Endothelial cell of umbilical vein (primary cell): ENCODE measurements at regions not wholly inside any gene's neighbourhood (a gene's known extent, or its start where the extent isn't known, plus 50 kb on each side); places are given as distances from the start of the nearest gene placed in this dataset.

Source experiments
- BruUV-seq: library from RNA; stranded (reverse); fragments of 400-500 nt; replicated peaks from 2 replicates; lab custom pipeline; 2021; lab: Mats Ljungman, UMichigan
- CTCF ChIA-PET: fragments of 300-600, 350-600 bp; sonication (Branson Sonifier 250); formaldehyde crosslinking; loops from one replicate; lab custom pipeline; 2021; ENCODE audit warnings: antibody characterized with exemption, inconsistent platforms; lab: Charles Lee
- POLR2A ChIA-PET: fragments of 300-600, 350-600 bp; sonication (Branson Sonifier 250); formaldehyde crosslinking; loops from one replicate; lab custom pipeline; 2021; ENCODE audit warnings: antibody characterized with exemption, inconsistent platforms; lab: Charles Lee
- DNase-seq: peaks from one replicate; pipeline ENCODE4 v3.0.0-alpha.2; 2011; ENCODE audit warnings: low read depth, low spot score
- FAIRE-seq: peaks from 2 replicates; lab custom pipeline; 2011; peaks lifted over from hg19 to GRCh38; lab: Jason Lieb, UNC
- H2AFZ ChIP-seq: 2 replicates; pipeline ENCODE4 v1.6.0; 2012; ENCODE audit warnings: low read depth, low read length, control low read depth, inconsistent platforms
- H3K27ac ChIP-seq: 2 replicates; pipeline ENCODE4 v1.5.1; 2011; ENCODE audit warnings: low read depth, mild to moderate bottlenecking, control low read depth, low read length, moderate library complexity; ENCODE audit not compliant: insufficient read depth
- H3K27me3 ChIP-seq, 2 experiments: 2 replicates each; pipeline versions ENCODE4 v1.6.0 to v1.6.1; 2011; ENCODE audit warnings: low read length in 2 of 2, mixed read lengths in 1 of 2; ENCODE audit not compliant: control insufficient read depth in 2 of 2, insufficient read depth in 2 of 2
- H3K36me3 ChIP-seq, 2 experiments: 2 replicates in 1 of 2; 3 replicates in 1 of 2; pipeline ENCODE4 v1.5.1; 2011; ENCODE audit warnings: low read length in 2 of 2, mild to moderate bottlenecking in 1 of 2, moderate library complexity in 1 of 2; ENCODE audit not compliant: control insufficient read depth in 2 of 2, insufficient read depth in 2 of 2; ENCODE audit errors: extremely low read depth in 1 of 2
- H3K4me1 ChIP-seq: 3 replicates; pipeline ENCODE4 v1.5.1; 2011; ENCODE audit warnings: mild to moderate bottlenecking, low read length; ENCODE audit not compliant: control insufficient read depth, insufficient read depth; ENCODE audit errors: extremely low read depth
- H3K4me2 ChIP-seq: 2 replicates; pipeline ENCODE4 v1.6.1; 2011; ENCODE audit warnings: low read length, control low read depth, mixed read lengths; ENCODE audit not compliant: insufficient read depth
- H3K4me3 ChIP-seq, 3 experiments: fragments of 200-600 bp in 1 of 3; sonication (generic), shearing (Covaris generic) in 1 of 3; replicated peaks in 1 of 3; 2 replicates each; pipeline ENCODE4 v1.5.1; 2011 to 2016; ENCODE audit warnings: control low read depth in 3 of 3, low read length in 3 of 3, mild to moderate bottlenecking in 2 of 3, inconsistent platforms in 1 of 3, low read depth in 1 of 3, moderate library complexity in 1 of 3; ENCODE audit not compliant: insufficient read depth in 1 of 3
- H3K79me2 ChIP-seq: 2 replicates; pipeline ENCODE4 v1.6.0; 2012; ENCODE audit warnings: low read length, inconsistent platforms; ENCODE audit not compliant: control insufficient read depth, insufficient read depth
- H3K9ac ChIP-seq: replicated peaks from 2 replicates; pipeline ENCODE3; 2011; ENCODE audit warnings: low read length, control low read depth; ENCODE audit not compliant: insufficient read depth; ENCODE audit errors: extremely low read depth
- H3K9me1 ChIP-seq: replicated peaks from 3 replicates; pipeline ENCODE4 v1.6.0; 2011; ENCODE audit warnings: mild to moderate bottlenecking, low read length; ENCODE audit not compliant: control insufficient read depth, insufficient read depth; ENCODE audit errors: extremely low read depth
- H3K9me3 ChIP-seq: replicated peaks from 2 replicates; pipeline ENCODE4 v1.5.1; 2012; ENCODE audit warnings: low read length, inconsistent platforms; ENCODE audit not compliant: control insufficient read depth, insufficient read depth
- H4K20me1 ChIP-seq: replicated peaks from 2 replicates; pipeline ENCODE3; 2011; ENCODE audit warnings: mild to moderate bottlenecking, low read length; ENCODE audit not compliant: control insufficient read depth, insufficient read depth; ENCODE audit errors: extremely low read depth
- CTCF ChIP-seq, 2 donors: IDR thresholded peaks; 1 replicate in 1 of 2; 2 replicates in 1 of 2; pipeline ENCODE4 v1.5.1; 2011; ENCODE audit warnings: low read length in 2 of 2, mild to moderate bottlenecking in 2 of 2, moderate library complexity in 2 of 2, control low read depth in 1 of 2, inconsistent platforms in 1 of 2, low read depth in 1 of 2; ENCODE audit not compliant: insufficient read depth in 1 of 2; ENCODE audit errors: extremely low read depth in 1 of 2
- EZH2 ChIP-seq: IDR thresholded peaks from 2 replicates; pipeline ENCODE4 v1.6.1; 2012; ENCODE audit warnings: borderline replicate concordance, low read depth, mild to moderate bottlenecking, moderate library complexity, low read length, inconsistent platforms; ENCODE audit not compliant: severe bottlenecking
- FOS ChIP-seq: IDR thresholded peaks from 2 replicates; pipeline ENCODE4 v1.6.1; 2011; ENCODE audit warnings: mild to moderate bottlenecking, low read length, moderate library complexity, borderline replicate concordance; ENCODE audit not compliant: insufficient read depth
- GATA2 ChIP-seq: IDR thresholded peaks from 2 replicates; pipeline ENCODE4 v1.7.0; 2011; ENCODE audit warnings: low read depth, mild to moderate bottlenecking, moderate library complexity, mixed read lengths, low read length; ENCODE audit not compliant: insufficient read length, insufficient read depth
- JUN ChIP-seq: IDR thresholded peaks from 2 replicates; pipeline ENCODE4 v1.6.1; 2011; ENCODE audit warnings: borderline replicate concordance, low read depth; ENCODE audit not compliant: insufficient read length, insufficient read depth
- MAX ChIP-seq: IDR thresholded peaks from 2 replicates; pipeline ENCODE4 v1.6.1; 2011; ENCODE audit not compliant: insufficient read depth, insufficient read length
- MYC ChIP-seq: IDR thresholded peaks from one replicate; pipeline ENCODE4 v1.6.1; 2011; ENCODE audit warnings: mild to moderate bottlenecking, low read depth, low read length
- POLR2A ChIP-seq: IDR thresholded peaks from 2 replicates; pipeline ENCODE4 v1.6.1; 2012; ENCODE audit warnings: low read depth, mild to moderate bottlenecking, control low read depth, low read length
- POLR2AphosphoS5 ChIP-seq: IDR thresholded peaks from 2 replicates; pipeline ENCODE4 v1.6.1; 2012; ENCODE audit warnings: low read depth, mild to moderate bottlenecking, control low read depth, low read length, moderate library complexity; ENCODE audit not compliant: insufficient read depth
- dilution Hi-C: fragments of 300-500 bp; cut with MboI; formaldehyde crosslinking; loops from one replicate; pipeline ENCODE4 v1.15.0; 2019; ENCODE audit warnings: low sequenced_read_pairs; ENCODE audit not compliant: extremely low pct_ligation_motif_present
- intact Hi-C: fragments of 100-400 bp; cut with micrococcal nuclease; formaldehyde crosslinking; loops from one replicate; pipeline ENCODE4 v1.10.0; 2022

GRCh38 chr6:127000631-127001030 is 117.8 kb upstream of the RSPO3 start:
- Histone ChIP-seq H3K79me2 (no peaks in the 10 kb centered on the region), H2AFZ (no peak overlapping the region), H3K4me3 (no peak overlapping the region), H3K27me3 (no peaks in the 10 kb centered on the region), H3K36me3 (no peaks in the 10 kb centered on the region), H3K9me3 (no peaks in the 10 kb centered on the region), H4K20me1 (no peaks in the 10 kb centered on the region), H3K4me1 (no peaks in the 10 kb centered on the region), H3K27ac (no peak overlapping the region), H3K9me1 (no peaks in the 10 kb centered on the region), H3K9ac (no peak overlapping the region), H3K4me2 (no peak overlapping the region)
- ChIA-PET CTCF (interaction anchor here (1.1 to 1.5 kb wide), 2 partner anchors 20 to 196 kb away, joined by 3 read pairs; no protein-coding TSS in a partner anchor), POLR2A (no interaction called here)
- FAIRE-seq (no peak), DNase-seq (no peak)
- dilution Hi-C loops (no loop called here), intact Hi-C loops (no loop called here)
- TF ChIP-seq POLR2A (no peak), POLR2AphosphoS5 (no peak), MAX (no peak), EZH2 (no peak), FOS (no peak), MYC (no peak), GATA2 (no peak), CTCF (IDR thresholded peaks at IDR 0.05; ENCODE audit: extremely low read depth in 1 of 2, insufficient read depth in 1 of 2, low read depth in 1 of 2, low read length in 2 of 2) (no peak), JUN (no peak)
- no TSS peak for BruUV-seq
